Left ventricle myocardium superior (tissue), 1 donor: ENCODE measurements at regions not wholly inside any gene's neighbourhood (a gene's known extent, or its start where the extent isn't known, plus 50 kb on each side); places are given as distances from the start of the nearest gene placed in this dataset.
"Not testable (repeated sequence)": the region's sequence is repeated elsewhere in the genome, so short reads cannot be mapped to it uniquely, and the experiment has no call there.

Experiments
- ATAC-seq: fragments of 200-7000 bp; cut with Tn5 transposase; one replicate; pipeline ENCODE4 v1.9.1; 2020; ENCODE audit warnings: mild to moderate bottlenecking, moderate library complexity
- DNase-seq: peaks from one replicate; pipeline ENCODE4 v3.0.0-alpha.2; 2020
- intact Hi-C: fragments of 100-400 bp; cut with micrococcal nuclease; formaldehyde crosslinking; loops from one replicate; pipeline ENCODE4 v1.11.0; 2022
- donor health status: DM: no; HTN: yes; CAD: no; lungs with severe emphysema.

GRCh38 chrX:130467936-130468335 is 66.1 kb downstream of the RBMX2 start:
- no peak for DNase-seq
- intact Hi-C loops: no loop called here
- ATAC-seq: no peak

- ATAC-seq: no peak
Measured at GRCh38 chrX:130468395-130468923, 66.7 kb downstream of the RBMX2 start.

GRCh38 chrX:130482871-130483270 is 81.1 kb downstream of the RBMX2 start:
- no peak for DNase-seq
- ATAC-seq: no peak
- intact Hi-C loops: no loop called here

More at GRCh38 chrX:130468395-130468923, 66.7 kb downstream of the RBMX2 start:
- intact Hi-C loops: no loop called here
- no peak for DNase-seq

GRCh38 chrX:130485870-130486269 is 84.1 kb downstream of the RBMX2 start:
- DNase-seq: no peak
- ATAC-seq: no peak
- intact Hi-C loops: no loop called here

GRCh38 chrX:130495502-130495901 is 93.7 kb downstream of the RBMX2 start:
- intact Hi-C loops, ATAC-seq, DNase-seq: not testable (repeated sequence)

- intact Hi-C loops: no loop called here
- DNase-seq (no peak), ATAC-seq (no peak)
Measured at GRCh38 chrX:130497531-130497930, 95.7 kb downstream of the RBMX2 start.

GRCh38 chrX:130498653-130499274 is 97.0 kb downstream of the RBMX2 start:
- DNase-seq (no peak), ATAC-seq (no peak)
- intact Hi-C loops: no loop called here

GRCh38 chrX:130502016-130502570 is 100.3 kb downstream of the RBMX2 start:
- intact Hi-C loops: no loop called here
- ATAC-seq (no peak), DNase-seq (no peak)

- intact Hi-C loops: no loop called here
Measured at GRCh38 chrX:130504019-130504418, 102.2 kb downstream of the RBMX2 start.

GRCh38 chrX:130507015-130507414 is 105.2 kb downstream of the RBMX2 start:
- DNase-seq: no peak
- ATAC-seq: no peak
- intact Hi-C loops: no loop called here

More at GRCh38 chrX:130504019-130504418, 102.2 kb downstream of the RBMX2 start:
- DNase-seq (no peak), ATAC-seq (no peak)

GRCh38 chrX:130512534-130512933 is 110.7 kb downstream of the RBMX2 start:
- DNase-seq, ATAC-seq: not testable (repeated sequence)

GRCh38 chrX:130516123-130516522 is 114.3 kb downstream of the RBMX2 start:
- ATAC-seq: no peak
- DNase-seq: no peak
- intact Hi-C loops: no loop called here

More at GRCh38 chrX:130512534-130512933, 110.7 kb downstream of the RBMX2 start:
- intact Hi-C loops: not testable (repeated sequence)

- DNase-seq (peak; percentile 56), ATAC-seq (peak; percentile 78)
- intact Hi-C loops: no loop called here
Measured at GRCh38 chrX:130523460-130524394, 121.9 kb downstream of the RBMX2 start.

GRCh38 chrX:130524476-130525194 is 122.8 kb downstream of the RBMX2 start:
- ATAC-seq: no peak
- DNase-seq: no peak
- intact Hi-C loops: no loop called here

GRCh38 chrX:130529531-130529930 is 127.7 kb downstream of the RBMX2 start:
- intact Hi-C loops: no loop called here
- DNase-seq (no peak), ATAC-seq (no peak)

GRCh38 chrX:130531066-130531465 is 129.3 kb downstream of the RBMX2 start:
- ATAC-seq: no peak
- no peak for DNase-seq
- intact Hi-C loops: loop anchor here (10.0 kb wide), 1 partner anchor 384 kb away; no protein-coding TSS in a partner anchor

- intact Hi-C loops: loop anchor here (10.0 kb wide), 1 partner anchor 375 kb away; no protein-coding TSS in a partner anchor
- ATAC-seq: peak; percentile 39
- DNase-seq: peak; percentile 36
Measured at GRCh38 chrX:130539721-130540321, 138.0 kb downstream of the RBMX2 start.

- intact Hi-C loops: no loop called here
- ATAC-seq (no peak), DNase-seq (no peak)
Measured at GRCh38 chrX:130543603-130544325, 142.0 kb downstream of the RBMX2 start.
